ENCODE measurements at regions not wholly inside any gene's neighbourhood (a gene's known extent, or its start where the extent isn't known, plus 50 kb on each side); places are given as distances from the start of the nearest gene placed in this dataset.

DNA sequence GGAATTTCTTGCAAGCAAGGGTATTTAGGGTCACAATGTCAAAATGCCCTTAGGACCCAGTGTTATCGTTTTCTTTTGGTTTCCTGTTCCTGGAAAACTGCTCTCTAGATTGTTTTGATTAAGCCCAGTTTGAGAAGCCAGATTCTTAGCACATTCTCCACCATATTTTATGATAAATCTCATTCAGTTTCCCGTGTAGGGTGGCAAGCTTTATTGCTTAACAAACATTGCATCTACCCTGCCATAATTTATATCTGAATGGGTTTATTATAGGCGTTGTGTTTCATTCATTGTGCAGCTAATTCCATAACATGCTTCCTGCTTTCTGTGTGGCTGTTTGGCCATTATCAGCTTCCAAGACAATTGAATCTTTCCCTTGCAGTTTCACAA is 389.1 kb upstream of the DYNLRB2 start:
- no peaks in the 10 kb centered on the region for H3K36me3 ChIP-seq (ENCODE audit: control insufficient read depth, insufficient read depth, low read length)
- TF ChIP-seq, protein P1, sequence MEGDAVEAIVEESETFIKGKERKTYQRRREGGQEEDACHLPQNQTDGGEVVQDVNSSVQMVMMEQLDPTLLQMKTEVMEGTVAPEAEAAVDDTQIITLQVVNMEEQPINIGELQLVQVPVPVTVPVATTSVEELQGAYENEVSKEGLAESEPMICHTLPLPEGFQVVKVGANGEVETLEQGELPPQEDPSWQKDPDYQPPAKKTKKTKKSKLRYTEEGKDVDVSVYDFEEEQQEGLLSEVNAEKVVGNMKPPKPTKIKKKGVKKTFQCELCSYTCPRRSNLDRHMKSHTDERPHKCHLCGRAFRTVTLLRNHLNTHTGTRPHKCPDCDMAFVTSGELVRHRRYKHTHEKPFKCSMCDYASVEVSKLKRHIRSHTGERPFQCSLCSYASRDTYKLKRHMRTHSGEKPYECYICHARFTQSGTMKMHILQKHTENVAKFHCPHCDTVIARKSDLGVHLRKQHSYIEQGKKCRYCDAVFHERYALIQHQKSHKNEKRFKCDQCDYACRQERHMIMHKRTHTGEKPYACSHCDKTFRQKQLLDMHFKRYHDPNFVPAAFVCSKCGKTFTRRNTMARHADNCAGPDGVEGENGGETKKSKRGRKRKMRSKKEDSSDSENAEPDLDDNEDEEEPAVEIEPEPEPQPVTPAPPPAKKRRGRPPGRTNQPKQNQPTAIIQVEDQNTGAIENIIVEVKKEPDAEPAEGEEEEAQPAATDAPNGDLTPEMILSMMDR (IDR thresholded peaks at IDR 0.05; ENCODE audit: insufficient read depth, low read depth, low read length), result no peak
- no peaks in the 10 kb centered on the region for H3K27me3 ChIP-seq (ENCODE audit: control insufficient read depth, insufficient read depth, low read length)
- no peak for DNase-seq (ENCODE audit: low read depth)
- ChIA-PET POLR2A (no interaction called here), CTCF (interaction anchor here (0.6 to 1.2 kb wide), 2 partner anchors 123 to 130 kb away, joined by 3 to 4 read pairs; no protein-coding TSS in a partner anchor)
- no peak overlapping the region for H3K4me3 ChIP-seq (ENCODE audit: low read depth, low read length)

DNA sequence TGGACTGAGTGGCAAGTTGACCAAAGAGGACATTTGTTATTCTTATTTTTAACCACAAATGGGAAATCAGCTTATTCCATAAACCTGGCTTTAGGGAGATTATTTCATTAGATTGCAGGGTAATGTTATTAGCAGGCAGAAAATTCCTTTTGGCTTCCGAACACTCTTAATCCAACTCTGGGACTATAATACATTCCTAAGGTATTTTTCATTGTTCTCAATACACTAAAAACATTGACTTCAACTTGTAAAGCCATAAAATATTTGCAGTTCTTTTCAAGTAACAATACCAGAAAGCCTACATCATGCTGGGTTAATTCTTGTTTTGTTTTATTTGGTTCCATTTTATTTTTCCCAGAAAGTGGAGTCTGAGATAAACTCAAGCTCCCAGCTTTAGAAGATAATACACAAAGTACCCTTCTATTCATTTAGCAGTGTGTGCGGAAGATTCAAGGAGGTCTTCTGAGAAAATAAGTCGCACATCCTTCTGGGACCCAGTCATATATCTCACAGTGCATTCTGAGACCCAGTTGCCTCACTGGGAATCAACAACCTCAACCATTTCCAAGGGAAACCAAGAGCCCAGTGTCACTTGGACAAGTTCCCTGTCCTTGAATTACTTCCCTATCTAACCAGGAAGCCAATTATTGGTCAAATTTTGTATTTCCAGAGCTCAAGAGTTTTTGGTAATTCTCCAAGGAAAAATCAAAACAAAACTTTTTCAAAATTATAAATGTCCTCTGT is 389.6 kb upstream of the DYNLRB2 start:
- peak; percentile 89 for DNase-seq (ENCODE audit: low read depth)
- Histone ChIP-seq H3K4me3 (ENCODE audit: low read depth, low read length) (no peak overlapping the region), H3K36me3 (ENCODE audit: control insufficient read depth, insufficient read depth, low read length) (no peaks in the 10 kb centered on the region), H3K27me3 (ENCODE audit: control insufficient read depth, insufficient read depth, low read length) (no peaks in the 10 kb centered on the region)
- POLR2A ChIA-PET, result no interaction called here
- TF ChIP-seq, protein P1 (IDR thresholded peaks at IDR 0.05; ENCODE audit: insufficient read depth, low read depth, low read length), result no peak
- CTCF ChIA-PET, result interaction anchor here (0.6 to 1.2 kb wide), 5 partner anchors 17 to 550 kb away, joined by 3 to 4 read pairs (median 3); partner anchors contain the start of gene MAF

- TF ChIP-seq, protein P1 (IDR thresholded peaks at IDR 0.05; ENCODE audit: insufficient read depth, low read depth, low read length), result no peak
- ChIA-PET CTCF (interaction anchor here (1.6 kb wide), 1 partner anchor 20 kb away, joined by 4 read pairs; no protein-coding TSS in a partner anchor), POLR2A (no interaction called here)
- no peak for DNase-seq (ENCODE audit: low read depth)
- Histone ChIP-seq H3K27me3 (ENCODE audit: control insufficient read depth, insufficient read depth, low read length) (no peaks in the 10 kb centered on the region), H3K36me3 (ENCODE audit: control insufficient read depth, insufficient read depth, low read length) (no peaks in the 10 kb centered on the region), H3K4me3 (ENCODE audit: low read depth, low read length) (no peak overlapping the region)
Observed at GRCh38 chr16:80148826-80149225, 392.0 kb upstream of the DYNLRB2 start.

DNA sequence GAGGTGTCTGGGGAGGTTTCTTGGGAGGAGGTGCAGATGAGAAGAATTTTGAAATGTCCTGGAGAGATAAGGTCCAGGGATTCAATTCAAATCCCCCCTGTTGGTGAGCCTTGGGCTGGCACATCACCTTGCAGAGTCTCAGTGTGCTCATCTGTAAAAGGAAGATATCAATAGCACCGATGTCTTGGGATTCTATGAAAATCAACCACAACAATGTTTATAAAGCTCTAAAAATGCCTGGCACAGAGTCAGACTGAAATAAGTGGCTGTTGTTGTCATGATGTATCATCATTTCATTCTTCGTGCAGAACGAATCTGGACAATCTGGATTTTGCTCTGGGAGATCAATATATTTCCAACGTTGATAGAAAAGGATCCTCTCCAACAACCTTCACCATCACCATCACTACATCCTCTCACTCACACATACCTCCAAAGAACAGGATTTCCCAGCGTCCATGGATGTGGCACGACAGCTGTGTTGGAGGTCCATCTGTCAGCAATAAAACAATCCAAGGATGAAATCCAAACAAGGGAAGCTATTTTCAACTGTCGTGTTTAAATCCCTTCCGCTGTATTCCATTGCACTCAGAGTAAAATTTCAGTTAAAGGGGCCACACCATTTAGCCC is 393.7 kb upstream of the DYNLRB2 start:
- Histone ChIP-seq H3K4me3 (ENCODE audit: low read depth, low read length) (no peak overlapping the region), H3K36me3 (ENCODE audit: control insufficient read depth, insufficient read depth, low read length) (no peaks in the 10 kb centered on the region), H3K27me3 (ENCODE audit: control insufficient read depth, insufficient read depth, low read length) (no peaks in the 10 kb centered on the region)
- no peak for DNase-seq (ENCODE audit: low read depth)
- TF ChIP-seq, protein P1 (IDR thresholded peaks at IDR 0.05; ENCODE audit: insufficient read depth, low read depth, low read length), result peak; percentile 8; the same call in 1 of the 2 replicates
- ChIA-PET POLR2A (no interaction called here), CTCF (interaction anchor here (0.7 kb wide), 1 partner anchor 10 kb away, joined by 3 read pairs; no protein-coding TSS in a partner anchor)

DNA sequence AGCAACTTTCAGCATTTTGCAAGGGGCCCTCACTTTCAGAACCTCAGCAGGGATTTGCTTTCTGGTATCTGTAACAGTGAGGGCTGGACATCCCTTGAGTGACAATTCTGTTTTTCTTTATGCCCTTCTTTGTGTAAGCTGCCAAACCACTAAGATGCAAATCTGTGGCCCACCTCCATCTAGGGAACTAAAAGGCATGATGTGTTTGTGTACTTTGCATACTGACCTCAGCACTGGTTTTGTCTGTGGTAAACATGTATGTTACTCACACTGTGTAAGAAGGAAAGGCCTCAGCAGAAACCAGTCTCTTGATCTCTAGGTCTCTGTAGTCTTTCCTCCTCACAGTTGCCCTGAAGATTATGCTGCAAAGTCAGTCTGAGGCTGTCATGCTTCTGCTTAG is 396.6 kb upstream of the DYNLRB2 start:
- CTCF ChIA-PET, result no interaction called here
- POLR2A ChIA-PET, result no interaction called here

More for the DNA sequence above, 396.6 kb upstream of the DYNLRB2 start:
- H3K27me3 ChIP-seq (ENCODE audit: control insufficient read depth, insufficient read depth, low read length), result no peaks in the 10 kb centered on the region
- DNase-seq (ENCODE audit: low read depth), result no peak
- no peak overlapping the region for H3K4me3 ChIP-seq (ENCODE audit: low read depth, low read length)
- H3K36me3 ChIP-seq (ENCODE audit: control insufficient read depth, insufficient read depth, low read length), result no peaks in the 10 kb centered on the region
- TF ChIP-seq, protein P1 (IDR thresholded peaks at IDR 0.05; ENCODE audit: insufficient read depth, low read depth, low read length), result no peak

Data from BJ (cell line).